ENCODE measurements at regions not wholly inside any gene's neighbourhood (a gene's known extent, or its start where the extent isn't known, plus 50 kb on each side); places are given as distances from the start of the nearest gene placed in this dataset.

DNA sequence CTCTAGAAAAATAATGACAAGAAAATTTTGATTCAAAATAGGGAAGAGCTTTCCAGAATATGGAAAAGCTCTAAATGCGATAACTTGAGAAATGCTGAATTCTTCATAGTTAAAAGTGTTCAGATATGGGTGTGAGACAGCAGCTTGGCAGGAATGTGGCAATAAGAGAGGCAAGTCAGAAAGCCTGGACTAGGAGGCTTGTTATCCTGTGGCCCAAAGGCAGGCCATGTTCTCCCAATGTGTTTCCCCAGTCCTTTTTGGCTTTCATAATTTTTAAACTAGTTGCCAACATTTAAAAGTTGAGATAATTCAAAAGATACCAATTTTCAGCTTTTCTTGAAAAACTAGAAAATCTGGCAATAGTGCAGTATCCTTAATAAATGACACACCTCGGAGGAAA lies 366.3 kb upstream of the FANCL start:
- Mint-ChIP-seq H3K4me3 (no peak overlapping the region), H3K4me1 (ENCODE audit: low read depth) (no peaks in the 10 kb centered on the region), H3K9me3 (no peaks in the 10 kb centered on the region), H3K36me3 (ENCODE audit: low read depth) (no peaks in the 10 kb centered on the region), H3K27me3 (no peaks in the 10 kb centered on the region), H3K27ac (no peak overlapping the region)
- CTCF ChIA-PET, result no interaction called here
- no peak overlapping the region for H3K27ac ChIP-seq (ENCODE audit: low read depth in 1 of 2, low read length in 2 of 2)
- H3K36me3 ChIP-seq (ENCODE audit: insufficient read depth, low read length), result no peaks in the 10 kb centered on the region
- no peak for ATAC-seq (ENCODE audit: poor library complexity)
- TF ChIP-seq CTCF (IDR thresholded peaks at IDR 0.05), result no peak
- POLR2A ChIA-PET, result no interaction called here
- intact Hi-C loops (cut with DNase I, micrococcal nuclease), result no loop called here
- H3K27me3 ChIP-seq (ENCODE audit: control insufficient read depth in 1 of 2, insufficient read depth in 2 of 2, low read length in 2 of 2), result no peaks in the 10 kb centered on the region
- H3K4me3 ChIP-seq (ENCODE audit: low read length), result no peak overlapping the region
- H3K4me1 ChIP-seq (ENCODE audit: insufficient read depth, low read length), result no peaks in the 10 kb centered on the region
- H3K9me3 ChIP-seq (ENCODE audit: control insufficient read depth in 1 of 2, insufficient read depth in 1 of 2, low read length in 2 of 2), result no peaks in the 10 kb centered on the region
- no peak for DNase-seq

- CTCF ChIA-PET, result no interaction called here
- Mint-ChIP-seq H3K4me3 (no peak overlapping the region), H3K36me3 (ENCODE audit: low read depth) (no peaks in the 10 kb centered on the region), H3K27ac (no peak overlapping the region), H3K9me3 (no peaks in the 10 kb centered on the region), H3K27me3 (no peaks in the 10 kb centered on the region), H3K4me1 (ENCODE audit: low read depth) (no peaks in the 10 kb centered on the region)
- no peak overlapping the region for H3K4me3 ChIP-seq (ENCODE audit: low read length)
- TF ChIP-seq CTCF (IDR thresholded peaks at IDR 0.05), result no peak
- POLR2A ChIA-PET, result no interaction called here
- H3K27ac ChIP-seq (ENCODE audit: low read depth in 1 of 2, low read length in 2 of 2), result no peak overlapping the region
- H3K27me3 ChIP-seq (ENCODE audit: control insufficient read depth in 1 of 2, insufficient read depth in 2 of 2, low read length in 2 of 2), result no peaks in the 10 kb centered on the region
- no peaks in the 10 kb centered on the region for H3K9me3 ChIP-seq (ENCODE audit: control insufficient read depth in 1 of 2, insufficient read depth in 1 of 2, low read length in 2 of 2)
- ATAC-seq (ENCODE audit: poor library complexity) (no peak), DNase-seq (no peak)
- H3K36me3 ChIP-seq (ENCODE audit: insufficient read depth, low read length), result no peaks in the 10 kb centered on the region
- H3K4me1 ChIP-seq (ENCODE audit: insufficient read depth, low read length), result no peaks in the 10 kb centered on the region
- intact Hi-C loops (cut with DNase I, micrococcal nuclease), result no loop called here
Observed at GRCh38 chr2:58606799-58607198, 365.7 kb upstream of the FANCL start.

GRCh38 chr2:58604096-58604495 lies 363.0 kb upstream of the FANCL start:
- H3K4me3 Mint-ChIP-seq, result no peak overlapping the region
- no peaks in the 10 kb centered on the region for H3K4me1 ChIP-seq (ENCODE audit: insufficient read depth, low read length)
- intact Hi-C loops (cut with DNase I, micrococcal nuclease), result no loop called here
- no peaks in the 10 kb centered on the region for H3K4me1 Mint-ChIP-seq (ENCODE audit: low read depth)
- H3K27me3 Mint-ChIP-seq, result no peaks in the 10 kb centered on the region
- H3K27ac ChIP-seq (ENCODE audit: low read depth in 1 of 2, low read length in 2 of 2), result no peak overlapping the region
- no peaks in the 10 kb centered on the region for H3K36me3 Mint-ChIP-seq (ENCODE audit: low read depth)
- peaks cover under 1% of the 10 kb centered on the region for H3K9me3 Mint-ChIP-seq
- no peaks in the 10 kb centered on the region for H3K36me3 ChIP-seq (ENCODE audit: insufficient read depth, low read length)
- TF ChIP-seq CTCF (IDR thresholded peaks at IDR 0.05), result no peak
- no peak for DNase-seq
- POLR2A ChIA-PET, result no interaction called here
- CTCF ChIA-PET, result no interaction called here
- no peaks in the 10 kb centered on the region for H3K9me3 ChIP-seq (ENCODE audit: control insufficient read depth in 1 of 2, insufficient read depth in 1 of 2, low read length in 2 of 2)
- no peak for ATAC-seq (ENCODE audit: poor library complexity)
- H3K27ac Mint-ChIP-seq, result no peak overlapping the region
- H3K4me3 ChIP-seq (ENCODE audit: low read length), result no peak overlapping the region
- no peaks in the 10 kb centered on the region for H3K27me3 ChIP-seq (ENCODE audit: control insufficient read depth in 1 of 2, insufficient read depth in 2 of 2, low read length in 2 of 2)

All from CD4-positive, alpha-beta T cell (primary cell).